ENCODE measurements at regions not wholly inside any gene's neighbourhood (a gene's known extent, or its start where the extent isn't known, plus 50 kb on each side); places are given as distances from the start of the nearest gene placed in this dataset.

DNA sequence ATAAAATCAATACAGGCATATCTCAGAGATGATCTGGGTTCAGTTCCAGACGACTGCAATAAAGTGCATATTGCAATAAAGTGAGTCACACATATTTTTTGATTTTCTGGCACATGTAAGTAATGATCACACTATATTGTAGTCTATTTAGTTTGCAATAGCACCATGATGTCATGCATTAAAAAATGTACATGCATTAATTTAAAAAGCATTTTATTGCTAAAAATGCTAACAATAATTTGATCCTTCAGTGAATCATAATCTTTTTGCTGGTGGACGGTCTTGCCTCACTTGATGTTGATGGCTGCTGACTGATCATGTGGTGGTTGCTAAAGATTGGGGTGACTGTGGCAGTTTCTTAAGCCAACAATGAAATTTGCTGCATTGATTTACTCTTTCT lies 511.1 kb downstream of the OTOL1 start:
- Histone ChIP-seq H3K9ac (ENCODE audit: low read length) (no peak overlapping the region), H3K27me3 (ENCODE audit: low read length) (no peaks in the 10 kb centered on the region), H3K27ac (ENCODE audit: low read length) (no peak overlapping the region), H4K20me1 (ENCODE audit: low read length) (no peaks in the 10 kb centered on the region), H3K79me2 (ENCODE audit: low read length) (no peaks in the 10 kb centered on the region), H3K4me1 (ENCODE audit: insufficient read depth, low read length) (peaks cover 16% of the 10 kb centered on the region), H3F3A (ENCODE audit: low read length, unreplicated experiment) (no peaks in the 10 kb centered on the region), H3K36me3 (ENCODE audit: low read depth, low read length) (no peaks in the 10 kb centered on the region), H3K9me2 (replicated peaks; ENCODE audit: low read length) (no peaks in the 10 kb centered on the region), H3K4me3 (ENCODE audit: low read length) (no peak overlapping the region), H3K9me3 (ENCODE audit: low read length) (peaks cover 10% of the 10 kb centered on the region; the same call in 1 of the 2 replicates), H3K4me2 (ENCODE audit: low read length) (no peak overlapping the region), H2AFZ (ENCODE audit: low read length) (no peak overlapping the region)
- ATAC-seq (peak; percentile 70), DNase-seq (peak; percentile 69)
- no TSS peak for BruUV-seq (replicated peaks)
- CTCF ChIA-PET: no interaction called here
- TF ChIP-seq, protein P1, sequence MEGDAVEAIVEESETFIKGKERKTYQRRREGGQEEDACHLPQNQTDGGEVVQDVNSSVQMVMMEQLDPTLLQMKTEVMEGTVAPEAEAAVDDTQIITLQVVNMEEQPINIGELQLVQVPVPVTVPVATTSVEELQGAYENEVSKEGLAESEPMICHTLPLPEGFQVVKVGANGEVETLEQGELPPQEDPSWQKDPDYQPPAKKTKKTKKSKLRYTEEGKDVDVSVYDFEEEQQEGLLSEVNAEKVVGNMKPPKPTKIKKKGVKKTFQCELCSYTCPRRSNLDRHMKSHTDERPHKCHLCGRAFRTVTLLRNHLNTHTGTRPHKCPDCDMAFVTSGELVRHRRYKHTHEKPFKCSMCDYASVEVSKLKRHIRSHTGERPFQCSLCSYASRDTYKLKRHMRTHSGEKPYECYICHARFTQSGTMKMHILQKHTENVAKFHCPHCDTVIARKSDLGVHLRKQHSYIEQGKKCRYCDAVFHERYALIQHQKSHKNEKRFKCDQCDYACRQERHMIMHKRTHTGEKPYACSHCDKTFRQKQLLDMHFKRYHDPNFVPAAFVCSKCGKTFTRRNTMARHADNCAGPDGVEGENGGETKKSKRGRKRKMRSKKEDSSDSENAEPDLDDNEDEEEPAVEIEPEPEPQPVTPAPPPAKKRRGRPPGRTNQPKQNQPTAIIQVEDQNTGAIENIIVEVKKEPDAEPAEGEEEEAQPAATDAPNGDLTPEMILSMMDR (conservative IDR thresholded peaks at IDR 0.05; ENCODE audit: low read depth, low read length): no peak
- TF ChIP-seq EZH2 (IDR thresholded peaks at IDR 0.05; ENCODE audit: low read length, unreplicated experiment) (no peak), EZH2phosphoT487 (IDR thresholded peaks at IDR 0.05; ENCODE audit: borderline replicate concordance, low read length) (no peak)
- intact Hi-C loops (cut with micrococcal nuclease): no loop called here
- POLR2A ChIA-PET (ENCODE audit: unreplicated experiment): no interaction called here

DNA sequence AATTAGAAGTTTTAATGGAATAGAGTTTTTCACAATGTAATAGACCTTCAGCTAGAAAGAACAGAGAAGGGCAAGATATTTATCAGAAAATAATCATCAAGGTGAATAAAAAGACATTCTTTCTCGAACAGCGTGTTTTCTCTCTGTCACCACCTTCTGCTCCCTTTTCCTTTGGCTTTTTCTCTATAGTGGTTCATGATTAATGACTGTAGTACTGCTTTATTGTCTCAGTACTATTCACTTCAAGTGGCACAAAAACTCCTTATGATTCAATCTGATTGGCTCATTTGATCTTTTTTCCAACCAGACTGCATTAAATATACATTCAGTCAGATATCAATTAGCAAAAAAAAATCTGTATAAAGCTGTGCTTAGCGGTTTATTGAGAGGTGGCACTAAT lies 516.0 kb downstream of the OTOL1 start:
- TF ChIP-seq EZH2phosphoT487 (IDR thresholded peaks at IDR 0.05; ENCODE audit: borderline replicate concordance, low read length) (no peak), EZH2 (IDR thresholded peaks at IDR 0.05; ENCODE audit: low read length, unreplicated experiment) (no peak)
- TF ChIP-seq, protein P1 (conservative IDR thresholded peaks at IDR 0.05; ENCODE audit: low read depth, low read length): no peak
- Histone ChIP-seq H3K79me2 (ENCODE audit: low read length) (no peaks in the 10 kb centered on the region), H3F3A (ENCODE audit: low read length, unreplicated experiment) (no peaks in the 10 kb centered on the region), H3K27ac (ENCODE audit: low read length) (0 out of 2 replicates have a peak overlapping the region, but pooled peaks have one; percentile 8), H3K36me3 (ENCODE audit: low read depth, low read length) (no peaks in the 10 kb centered on the region), H3K9me3 (ENCODE audit: low read length) (peaks cover 10% of the 10 kb centered on the region; the same call in 1 of the 2 replicates), H3K9me2 (replicated peaks; ENCODE audit: low read length) (no peaks in the 10 kb centered on the region), H4K20me1 (ENCODE audit: low read length) (no peaks in the 10 kb centered on the region), H3K4me3 (ENCODE audit: low read length) (no peak overlapping the region), H3K4me2 (ENCODE audit: low read length) (peak overlapping the region; percentile 41; the same call in 1 of the 2 replicates), H2AFZ (ENCODE audit: low read length) (no peak overlapping the region), H3K27me3 (ENCODE audit: low read length) (no peaks in the 10 kb centered on the region), H3K9ac (ENCODE audit: low read length) (no peak overlapping the region), H3K4me1 (ENCODE audit: insufficient read depth, low read length) (peaks cover 30% of the 10 kb centered on the region)
- DNase-seq (no peak), ATAC-seq (no peak)
- ChIA-PET CTCF (no interaction called here), POLR2A (ENCODE audit: unreplicated experiment) (no interaction called here)
- BruUV-seq (replicated peaks): no TSS peak
- intact Hi-C loops (cut with micrococcal nuclease): no loop called here

DNA sequence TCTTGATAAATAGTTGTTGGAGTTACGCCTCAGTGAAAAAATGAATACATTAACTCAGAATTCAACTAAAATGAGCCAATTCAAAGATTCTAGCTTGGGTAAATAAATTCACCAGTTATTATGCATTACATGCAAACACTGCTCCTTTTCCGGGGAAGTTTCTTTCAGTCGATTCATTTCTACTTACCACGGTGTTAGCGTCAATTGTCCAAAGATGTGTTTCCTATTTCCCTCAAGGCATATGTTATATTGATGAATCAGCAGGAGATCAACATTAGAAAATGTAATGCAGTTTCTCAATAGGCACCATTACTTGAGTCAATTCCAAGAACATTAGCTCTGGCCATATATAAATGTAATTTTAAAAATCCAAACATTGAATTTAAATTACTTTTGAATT lies 517.7 kb downstream of the OTOL1 start:
- no peaks in the 10 kb centered on the region for H3K36me3 ChIP-seq (ENCODE audit: low read depth, low read length)
- ChIA-PET POLR2A (ENCODE audit: unreplicated experiment) (interaction anchor here (0.7 kb wide), 1 partner anchor 558 kb away, joined by 3 read pairs; no protein-coding TSS in a partner anchor), CTCF (no interaction called here)
- ATAC-seq (peak; percentile 72), DNase-seq (peak; percentile 82)
- intact Hi-C loops (cut with micrococcal nuclease): no loop called here
- H3K4me3 ChIP-seq (ENCODE audit: low read length): no peak overlapping the region
- H3K9me3 ChIP-seq (ENCODE audit: low read length): 0 out of 2 replicates have a peak, but pooled peaks cover 1% of the 10 kb centered on the region
- BruUV-seq (replicated peaks): no TSS peak
- H3K9ac ChIP-seq (ENCODE audit: low read length): peak overlapping the region; percentile 17; the same call in 1 of the 2 replicates
- H3K27me3 ChIP-seq (ENCODE audit: low read length): no peaks in the 10 kb centered on the region
- peak overlapping the region; percentile 19; the same call in 1 of the 2 replicates for H2AFZ ChIP-seq (ENCODE audit: low read length)
- H3F3A ChIP-seq (ENCODE audit: low read length, unreplicated experiment): no peaks in the 10 kb centered on the region
- no peaks in the 10 kb centered on the region for H4K20me1 ChIP-seq (ENCODE audit: low read length)
- TF ChIP-seq EZH2phosphoT487 (IDR thresholded peaks at IDR 0.05; ENCODE audit: borderline replicate concordance, low read length): no peak
- no peak for TF ChIP-seq EZH2 (IDR thresholded peaks at IDR 0.05; ENCODE audit: low read length, unreplicated experiment)
- TF ChIP-seq, protein P1 (conservative IDR thresholded peaks at IDR 0.05; ENCODE audit: low read depth, low read length): no peak
- peak overlapping the region; percentile 3; the same call in 1 of the 2 replicates for H3K4me2 ChIP-seq (ENCODE audit: low read length)
- no peaks in the 10 kb centered on the region for H3K9me2 ChIP-seq (replicated peaks; ENCODE audit: low read length)
- H3K79me2 ChIP-seq (ENCODE audit: low read length): no peaks in the 10 kb centered on the region
- peaks cover 30% of the 10 kb centered on the region for H3K4me1 ChIP-seq (ENCODE audit: insufficient read depth, low read length)
- H3K27ac ChIP-seq (ENCODE audit: low read length): peak overlapping the region; percentile 68
